ENCODE measurements at regions not wholly inside any gene's neighbourhood (a gene's known extent, or its start where the extent isn't known, plus 50 kb on each side); places are given as distances from the start of the nearest gene placed in this dataset.

GRCh38 chr3:34869696-34870095, 769.6 kb upstream of the ARPP21 start (continued):
- TF ChIP-seq ZNF462 (CRISPR knock-in tag; IDR thresholded peaks at IDR 0.05) (no peak), ETS1 (IDR thresholded peaks at IDR 0.05) (no peak), NANOG (IDR thresholded peaks at IDR 0.05; ENCODE audit: borderline replicate concordance) (no peak), EZH2phosphoT487 (IDR thresholded peaks at IDR 0.05; ENCODE audit: unreplicated experiment) (no peak), POLR2AphosphoS5 (IDR thresholded peaks at IDR 0.05; ENCODE audit: low read depth) (no peak), ZNF114 (CRISPR knock-in tag; IDR thresholded peaks at IDR 0.05) (no peak)

- Histone ChIP-seq H3K36me3 (ENCODE audit: insufficient read depth) (no peaks in the 10 kb centered on the region), H3K4me2 (no peak overlapping the region), H3K27me3 (ENCODE audit: insufficient read depth) (no peaks in the 10 kb centered on the region), H3K4me1 (ENCODE audit: insufficient read depth) (no peaks in the 10 kb centered on the region), H2AFZ (no peak overlapping the region), H3K4me3 (no peak overlapping the region), H3K79me2 (replicated peaks; ENCODE audit: insufficient read depth) (no peaks in the 10 kb centered on the region), H3F3A (replicated peaks; ENCODE audit: low read depth) (no peaks in the 10 kb centered on the region), H3K9me2 (ENCODE audit: insufficient read depth) (0 out of 2 replicates have a peak, but pooled peaks cover 9% of the 10 kb centered on the region), H4K20me1 (replicated peaks; ENCODE audit: insufficient read depth) (no peaks in the 10 kb centered on the region), H3K27ac (ENCODE audit: low read depth) (no peak overlapping the region)
- DNase-seq (ENCODE audit: low spot score) (no peak), ATAC-seq (no peak)
- no peaks in the 10 kb centered on the region; the same call in 1 of the 3 replicates for H3K4me1 Mint-ChIP-seq
- no peak overlapping the region for H3K4me3 Mint-ChIP-seq
- H3K27ac Mint-ChIP-seq, result no peak overlapping the region
- no peaks in the 10 kb centered on the region for H3K27me3 Mint-ChIP-seq (ENCODE audit: insufficient read depth, low read depth, poor library complexity)
- H3K36me3 Mint-ChIP-seq (ENCODE audit: low read depth), result no peaks in the 10 kb centered on the region
- no peaks in the 10 kb centered on the region; the same call in 2 of the 3 replicates for H3K9me3 Mint-ChIP-seq
- TF ChIP-seq ZNF331 (CRISPR knock-in tag; IDR thresholded peaks at IDR 0.05; ENCODE audit: low read depth), result no peak
- TF ChIP-seq, protein P1, sequence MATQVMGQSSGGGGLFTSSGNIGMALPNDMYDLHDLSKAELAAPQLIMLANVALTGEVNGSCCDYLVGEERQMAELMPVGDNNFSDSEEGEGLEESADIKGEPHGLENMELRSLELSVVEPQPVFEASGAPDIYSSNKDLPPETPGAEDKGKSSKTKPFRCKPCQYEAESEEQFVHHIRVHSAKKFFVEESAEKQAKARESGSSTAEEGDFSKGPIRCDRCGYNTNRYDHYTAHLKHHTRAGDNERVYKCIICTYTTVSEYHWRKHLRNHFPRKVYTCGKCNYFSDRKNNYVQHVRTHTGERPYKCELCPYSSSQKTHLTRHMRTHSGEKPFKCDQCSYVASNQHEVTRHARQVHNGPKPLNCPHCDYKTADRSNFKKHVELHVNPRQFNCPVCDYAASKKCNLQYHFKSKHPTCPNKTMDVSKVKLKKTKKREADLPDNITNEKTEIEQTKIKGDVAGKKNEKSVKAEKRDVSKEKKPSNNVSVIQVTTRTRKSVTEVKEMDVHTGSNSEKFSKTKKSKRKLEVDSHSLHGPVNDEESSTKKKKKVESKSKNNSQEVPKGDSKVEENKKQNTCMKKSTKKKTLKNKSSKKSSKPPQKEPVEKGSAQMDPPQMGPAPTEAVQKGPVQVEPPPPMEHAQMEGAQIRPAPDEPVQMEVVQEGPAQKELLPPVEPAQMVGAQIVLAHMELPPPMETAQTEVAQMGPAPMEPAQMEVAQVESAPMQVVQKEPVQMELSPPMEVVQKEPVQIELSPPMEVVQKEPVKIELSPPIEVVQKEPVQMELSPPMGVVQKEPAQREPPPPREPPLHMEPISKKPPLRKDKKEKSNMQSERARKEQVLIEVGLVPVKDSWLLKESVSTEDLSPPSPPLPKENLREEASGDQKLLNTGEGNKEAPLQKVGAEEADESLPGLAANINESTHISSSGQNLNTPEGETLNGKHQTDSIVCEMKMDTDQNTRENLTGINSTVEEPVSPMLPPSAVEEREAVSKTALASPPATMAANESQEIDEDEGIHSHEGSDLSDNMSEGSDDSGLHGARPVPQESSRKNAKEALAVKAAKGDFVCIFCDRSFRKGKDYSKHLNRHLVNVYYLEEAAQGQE (IDR thresholded peaks at IDR 0.05; ENCODE audit: unreplicated experiment), result no peak
- TF ChIP-seq EZH2phosphoT487 (IDR thresholded peaks at IDR 0.05; ENCODE audit: unreplicated experiment), result no peak
- no peak for TF ChIP-seq CREB1 (CRISPR knock-in tag; IDR thresholded peaks at IDR 0.05; ENCODE audit: low read depth)
- TF ChIP-seq EZH2 (IDR thresholded peaks at IDR 0.05; ENCODE audit: low read depth, unreplicated experiment), result no peak
These were observed 766.9 kb upstream of the ARPP21 start for GRCh38 chr3:34872406-34872805.

Data from GM23338 (cell line).